Fibroblast of gingiva (primary cell): ENCODE measurements at regions not wholly inside any gene's neighbourhood (a gene's known extent, or its start where the extent isn't known, plus 50 kb on each side); places are given as distances from the start of the nearest gene placed in this dataset.

Experiments used
- DNase-seq: peaks from one replicate; pipeline ENCODE4 v3.0.0-alpha.2; 2011; ENCODE audit warnings: low read depth

DNA sequence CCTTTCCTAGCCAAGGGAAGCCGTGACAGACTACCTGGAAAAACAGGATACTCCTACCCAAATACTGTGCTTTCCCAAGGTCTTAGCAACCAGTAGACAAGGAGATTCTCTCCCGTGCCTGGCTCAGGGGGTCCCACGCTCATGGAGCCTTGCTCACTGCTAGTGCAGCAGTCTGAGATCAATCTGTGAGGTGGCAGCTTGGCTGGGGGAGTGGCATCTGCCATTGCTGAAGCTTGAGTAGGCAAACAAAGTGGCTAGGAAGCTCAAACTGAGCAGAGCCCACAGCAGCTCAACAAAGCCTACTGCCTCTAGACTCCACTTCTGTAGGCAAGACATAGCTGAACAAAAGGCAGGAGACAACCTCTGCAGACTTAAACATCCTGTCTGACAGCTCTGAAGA lies 177.1 kb downstream of the PARM1 start:
- DNase-seq, result no peak

DNA sequence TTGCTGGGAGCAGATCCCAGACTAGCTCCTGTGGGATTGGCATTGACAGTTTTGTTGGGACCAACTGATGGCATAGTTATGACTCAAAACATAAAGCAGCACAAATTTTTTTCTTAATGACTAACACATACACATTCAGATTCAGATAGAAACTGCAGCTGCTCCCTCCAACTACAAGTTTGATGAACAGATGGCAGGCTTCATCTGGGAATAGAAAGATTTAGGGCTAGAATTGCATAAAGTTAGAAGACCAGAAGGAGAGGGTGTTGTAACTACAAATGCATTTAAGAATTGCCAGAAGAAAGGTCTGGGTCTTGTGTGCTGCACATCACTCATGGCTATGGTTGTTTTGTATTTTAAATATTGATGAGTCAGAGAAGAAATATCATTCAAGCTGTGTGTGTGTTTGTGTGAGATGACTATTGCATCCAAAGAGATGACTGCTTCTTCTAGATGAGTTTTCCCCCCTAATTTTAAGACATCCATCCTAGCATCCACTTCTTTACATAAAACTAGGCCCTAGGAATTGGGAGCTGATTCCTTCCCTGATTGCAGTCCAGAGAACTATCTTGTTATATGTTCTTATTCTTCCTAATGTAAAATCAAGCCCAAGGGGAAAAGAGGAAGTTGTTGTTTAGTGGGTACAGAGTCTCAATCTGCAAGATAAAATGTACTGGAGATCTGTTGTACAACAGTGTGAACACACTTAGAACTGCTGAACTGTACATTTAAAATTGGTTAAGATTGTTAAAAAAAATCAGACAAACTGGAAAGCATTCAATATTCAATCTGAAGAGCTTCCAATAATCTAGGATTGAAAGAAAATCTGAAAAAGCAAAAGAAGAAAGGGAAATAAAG lies 175.1 kb downstream of the PARM1 start:
- no peak for DNase-seq

DNA sequence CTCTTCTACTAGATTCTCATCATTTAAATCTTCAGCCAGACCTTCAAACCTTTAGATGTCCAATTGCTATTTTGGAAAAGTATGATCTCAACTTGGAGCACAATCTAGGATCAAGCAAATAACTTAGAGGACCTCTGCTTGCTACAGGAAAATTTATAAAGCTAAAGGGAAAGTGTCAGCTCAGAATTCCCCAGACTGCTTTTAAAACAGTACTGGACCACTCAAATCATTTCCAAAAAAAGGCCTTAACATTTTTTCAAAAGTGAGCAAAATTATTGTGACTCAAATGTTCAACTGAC lies 169.8 kb downstream of the PARM1 start:
- DNase-seq, result no peak

DNA sequence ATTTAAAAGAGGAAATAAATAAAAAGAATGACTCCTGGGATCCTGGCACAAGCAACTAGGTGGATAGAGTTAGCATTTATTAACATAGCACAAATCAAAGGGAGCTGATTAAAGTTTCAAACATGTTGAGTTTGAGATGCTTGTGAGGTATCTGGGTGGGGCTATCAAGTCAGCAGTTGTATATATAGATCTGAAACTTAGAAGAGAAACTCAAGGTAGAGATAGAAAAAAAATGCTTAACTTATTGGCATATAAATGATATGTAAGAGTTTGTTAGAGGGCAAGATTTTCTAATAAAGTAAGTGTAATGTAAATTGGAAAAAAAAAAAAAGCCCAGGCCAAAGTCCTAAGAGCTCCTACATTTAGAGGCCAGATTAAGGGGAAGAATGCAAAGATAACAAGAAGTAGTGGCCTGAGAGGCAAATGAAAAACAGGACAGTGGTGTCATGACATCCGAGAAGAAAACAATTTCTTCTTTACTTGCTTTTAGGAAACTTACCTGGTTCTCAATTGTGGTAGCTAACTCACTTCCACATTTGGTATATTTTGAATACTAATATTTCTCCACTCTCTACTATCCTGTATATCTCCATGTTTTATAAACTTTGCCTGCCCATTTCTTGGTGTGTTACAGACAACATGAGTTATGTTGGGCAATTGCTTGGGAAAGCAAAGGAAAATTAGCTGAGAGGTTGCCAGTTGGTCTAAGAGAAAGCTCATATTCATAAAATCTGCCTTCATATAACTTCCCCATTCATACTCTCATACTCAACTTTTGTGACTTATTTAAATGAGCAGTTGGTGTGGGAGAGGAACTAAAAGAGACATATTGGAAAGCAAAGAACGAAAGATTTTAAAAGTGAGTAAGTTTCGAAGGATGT lies 169.2 kb downstream of the PARM1 start:
- no peak for DNase-seq
